DND-41 (cell line): ENCODE measurements at regions not wholly inside any gene's neighbourhood (a gene's known extent, or its start where the extent isn't known, plus 50 kb on each side); places are given as distances from the start of the nearest gene placed in this dataset.

Source experiments
- ATAC-seq: fragments of 200-7000 bp; cut with Tn5 transposase; 3 replicates; pipeline ENCODE4 v1.9.1; 2021; ENCODE audit warnings: low read depth; ENCODE audit not compliant: insufficient read depth
- DNase-seq: peaks from one replicate; pipeline ENCODE4 v3.0.0-alpha.2; 2020
- H2AFZ ChIP-seq: 2 replicates; pipeline ENCODE4 v1.6.0; 2012; ENCODE audit warnings: low read depth, low read length
- H3K27ac ChIP-seq: 2 replicates; pipeline ENCODE4 v1.5.1; 2012; ENCODE audit warnings: low read length, inconsistent platforms
- H3K27me3 ChIP-seq: fragments of 200-600 bp; sonication (generic); 2 replicates; pipeline ENCODE4 v1.6.0; 2012; ENCODE audit warnings: low read length, mild to moderate bottlenecking, inconsistent platforms; ENCODE audit not compliant: insufficient read depth, poor library complexity
- H3K36me3 ChIP-seq: 2 replicates; pipeline ENCODE4 v1.5.1; 2012; ENCODE audit warnings: low read length, inconsistent platforms; ENCODE audit not compliant: insufficient read depth
- H3K4me1 ChIP-seq: 2 replicates; pipeline ENCODE4 v1.5.1; 2012; ENCODE audit warnings: mild to moderate bottlenecking, low read length; ENCODE audit not compliant: insufficient read depth
- H3K4me2 ChIP-seq: 2 replicates; pipeline ENCODE4 v1.6.0; 2012; ENCODE audit warnings: mild to moderate bottlenecking, moderate library complexity, low read length, inconsistent platforms; ENCODE audit not compliant: insufficient read depth
- H3K4me3 ChIP-seq, 2 experiments: fragments of 200-600 bp in 1 of 2; shearing (Covaris generic) in 1 of 2; 2 replicates each; pipeline ENCODE4 v1.5.1; 2012 to 2016; ENCODE audit warnings: inconsistent platforms in 2 of 2, low read length in 2 of 2, mild to moderate bottlenecking in 2 of 2, low read depth in 1 of 2, moderate library complexity in 1 of 2
- H3K79me2 ChIP-seq: 2 replicates; pipeline ENCODE4 v1.6.0; 2012; ENCODE audit warnings: low read length, inconsistent platforms; ENCODE audit not compliant: insufficient read depth
- H3K9ac ChIP-seq: 2 replicates; pipeline ENCODE4 v1.6.0; 2012; ENCODE audit warnings: low read depth, mild to moderate bottlenecking, inconsistent platforms, low read length, moderate library complexity
- H3K9me3 ChIP-seq: 2 replicates; pipeline ENCODE4 v1.5.1; 2012; ENCODE audit warnings: low read length, moderate library complexity, mild to moderate bottlenecking, inconsistent platforms; ENCODE audit not compliant: insufficient read depth, severe bottlenecking
- H4K20me1 ChIP-seq: 2 replicates; pipeline ENCODE4 v1.6.0; 2012; ENCODE audit warnings: low read length; ENCODE audit not compliant: insufficient read depth
- CTCF ChIP-seq: IDR thresholded peaks from 2 replicates; pipeline ENCODE4 v1.5.1; 2012; ENCODE audit warnings: borderline replicate concordance, low read length, moderate library complexity, mild to moderate bottlenecking; ENCODE audit not compliant: poor library complexity, severe bottlenecking; ENCODE audit errors: extremely low read depth
- EZH2 ChIP-seq: IDR thresholded peaks from 3 replicates; pipeline ENCODE4 v1.6.1; 2012; ENCODE audit warnings: borderline replicate concordance, low read depth, mild to moderate bottlenecking, moderate library complexity, low read length, inconsistent platforms; ENCODE audit not compliant: severe bottlenecking

DNA sequence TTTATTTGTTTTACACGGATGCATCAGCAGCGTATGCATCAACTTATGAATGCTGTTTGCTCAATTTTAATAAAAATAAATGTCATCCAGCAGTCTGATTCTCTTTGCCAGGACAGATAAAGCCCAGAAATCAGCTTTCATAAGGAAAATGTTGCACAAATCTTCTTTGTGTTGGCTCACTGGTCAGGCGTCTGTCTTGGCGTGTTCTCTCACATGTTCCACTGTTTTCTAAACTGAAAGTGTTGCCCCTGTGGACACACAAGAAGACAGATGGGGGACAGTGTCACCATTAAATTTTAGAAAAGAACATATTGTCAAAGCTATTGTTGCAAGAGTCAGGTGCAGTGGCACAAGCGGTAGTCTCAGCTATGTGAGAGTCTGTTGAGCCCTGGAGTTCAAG lies 316.2 kb downstream of the CENPC start:
- H3K9me3 ChIP-seq = no peaks in the 10 kb centered on the region
- no peak for DNase-seq
- TF ChIP-seq EZH2 = no peak
- TF ChIP-seq CTCF = no peak

DNA sequence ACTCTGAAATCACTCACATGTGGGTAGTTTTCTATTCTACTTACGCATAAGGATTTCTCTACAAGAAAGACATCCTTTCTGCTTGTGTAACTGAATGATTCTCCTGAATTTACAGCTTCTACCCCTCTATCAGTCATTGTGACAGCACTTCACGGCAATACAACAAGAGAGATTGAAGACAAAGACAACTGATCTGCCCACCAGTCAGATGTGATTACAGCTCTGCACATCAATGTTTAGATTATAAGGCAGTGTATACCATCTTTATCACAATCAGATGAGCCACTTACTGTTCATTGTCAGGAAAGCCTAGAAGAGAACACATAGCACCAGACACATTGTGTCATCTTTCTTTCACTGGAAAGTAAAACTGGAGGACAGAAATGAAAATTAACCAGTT lies 324.4 kb downstream of the CENPC start:
- ATAC-seq (no peak), DNase-seq (no peak)
- Histone ChIP-seq H3K4me1 (no peaks in the 10 kb centered on the region), H3K27ac (no peak overlapping the region), H3K36me3 (no peaks in the 10 kb centered on the region), H3K4me3 (no peak overlapping the region), H3K4me2 (no peak overlapping the region), H4K20me1 (no peaks in the 10 kb centered on the region), H3K9ac (no peak overlapping the region), H3K79me2 (no peaks in the 10 kb centered on the region), H3K27me3 (no peaks in the 10 kb centered on the region), H2AFZ (no peak overlapping the region), H3K9me3 (no peaks in the 10 kb centered on the region)
- TF ChIP-seq CTCF (no peak), EZH2 (no peak)

More for the DNA sequence above, 316.2 kb downstream of the CENPC start:
- no peaks in the 10 kb centered on the region for H3K27me3 ChIP-seq
- no peak overlapping the region for H3K4me3 ChIP-seq
- no peak overlapping the region for H3K9ac ChIP-seq
- H3K79me2 ChIP-seq = no peaks in the 10 kb centered on the region
- no peak for ATAC-seq
- H3K4me2 ChIP-seq = no peak overlapping the region
- H3K36me3 ChIP-seq = no peaks in the 10 kb centered on the region
- H3K4me1 ChIP-seq = no peaks in the 10 kb centered on the region
- H3K27ac ChIP-seq = no peak overlapping the region
- H4K20me1 ChIP-seq = no peaks in the 10 kb centered on the region
- H2AFZ ChIP-seq = no peak overlapping the region

- H2AFZ ChIP-seq = no peak overlapping the region
These were observed 326.4 kb downstream of the CENPC start for GRCh38 chr4:67218883-67219282.

More at GRCh38 chr4:67218883-67219282, 326.4 kb downstream of the CENPC start:
- Histone ChIP-seq H3K4me3 (no peak overlapping the region), H3K27ac (no peak overlapping the region), H4K20me1 (no peaks in the 10 kb centered on the region), H3K36me3 (no peaks in the 10 kb centered on the region), H3K9me3 (no peaks in the 10 kb centered on the region), H3K9ac (no peak overlapping the region), H3K4me2 (no peak overlapping the region), H3K79me2 (no peaks in the 10 kb centered on the region), H3K27me3 (no peaks in the 10 kb centered on the region), H3K4me1 (no peaks in the 10 kb centered on the region)
- DNase-seq = no peak
- TF ChIP-seq CTCF (no peak), EZH2 (no peak)
- ATAC-seq = no peak
